DND-41 (cell line): ENCODE measurements at regions not wholly inside any gene's neighbourhood (a gene's known extent, or its start where the extent isn't known, plus 50 kb on each side); places are given as distances from the start of the nearest gene placed in this dataset.

Experiments
- ATAC-seq: fragments of 200-7000 bp; cut with Tn5 transposase; 3 replicates; pipeline ENCODE4 v1.9.1; 2021; ENCODE audit warnings: low read depth; ENCODE audit not compliant: insufficient read depth
- DNase-seq: peaks from one replicate; pipeline ENCODE4 v3.0.0-alpha.2; 2020
- H2AFZ ChIP-seq: 2 replicates; pipeline ENCODE4 v1.6.0; 2012; ENCODE audit warnings: low read depth, low read length
- H3K27ac ChIP-seq: 2 replicates; pipeline ENCODE4 v1.5.1; 2012; ENCODE audit warnings: low read length, inconsistent platforms
- H3K27me3 ChIP-seq: fragments of 200-600 bp; sonication (generic); 2 replicates; pipeline ENCODE4 v1.6.0; 2012; ENCODE audit warnings: low read length, mild to moderate bottlenecking, inconsistent platforms; ENCODE audit not compliant: insufficient read depth, poor library complexity
- H3K36me3 ChIP-seq: 2 replicates; pipeline ENCODE4 v1.5.1; 2012; ENCODE audit warnings: low read length, inconsistent platforms; ENCODE audit not compliant: insufficient read depth
- H3K4me1 ChIP-seq: 2 replicates; pipeline ENCODE4 v1.5.1; 2012; ENCODE audit warnings: mild to moderate bottlenecking, low read length; ENCODE audit not compliant: insufficient read depth
- H3K4me2 ChIP-seq: 2 replicates; pipeline ENCODE4 v1.6.0; 2012; ENCODE audit warnings: mild to moderate bottlenecking, moderate library complexity, low read length, inconsistent platforms; ENCODE audit not compliant: insufficient read depth
- H3K4me3 ChIP-seq, 2 experiments: fragments of 200-600 bp in 1 of 2; shearing (Covaris generic) in 1 of 2; 2 replicates each; pipeline ENCODE4 v1.5.1; 2012 to 2016; ENCODE audit warnings: inconsistent platforms in 2 of 2, low read length in 2 of 2, mild to moderate bottlenecking in 2 of 2, low read depth in 1 of 2, moderate library complexity in 1 of 2
- H3K79me2 ChIP-seq: 2 replicates; pipeline ENCODE4 v1.6.0; 2012; ENCODE audit warnings: low read length, inconsistent platforms; ENCODE audit not compliant: insufficient read depth
- H3K9ac ChIP-seq: 2 replicates; pipeline ENCODE4 v1.6.0; 2012; ENCODE audit warnings: low read depth, mild to moderate bottlenecking, inconsistent platforms, low read length, moderate library complexity
- H3K9me3 ChIP-seq: 2 replicates; pipeline ENCODE4 v1.5.1; 2012; ENCODE audit warnings: low read length, moderate library complexity, mild to moderate bottlenecking, inconsistent platforms; ENCODE audit not compliant: insufficient read depth, severe bottlenecking
- H4K20me1 ChIP-seq: 2 replicates; pipeline ENCODE4 v1.6.0; 2012; ENCODE audit warnings: low read length; ENCODE audit not compliant: insufficient read depth
- CTCF ChIP-seq: IDR thresholded peaks from 2 replicates; pipeline ENCODE4 v1.5.1; 2012; ENCODE audit warnings: borderline replicate concordance, low read length, moderate library complexity, mild to moderate bottlenecking; ENCODE audit not compliant: poor library complexity, severe bottlenecking; ENCODE audit errors: extremely low read depth
- EZH2 ChIP-seq: IDR thresholded peaks from 3 replicates; pipeline ENCODE4 v1.6.1; 2012; ENCODE audit warnings: borderline replicate concordance, low read depth, mild to moderate bottlenecking, moderate library complexity, low read length, inconsistent platforms; ENCODE audit not compliant: severe bottlenecking

GRCh38 chr2:11053546-11053945 lies 101.7 kb upstream of the SLC66A3 start:
- Histone ChIP-seq H3K4me3 (no peak overlapping the region), H3K9ac (no peak overlapping the region), H2AFZ (no peak overlapping the region), H4K20me1 (no peaks in the 10 kb centered on the region), H3K27me3 (peaks cover 6% of the 10 kb centered on the region), H3K9me3 (no peaks in the 10 kb centered on the region), H3K79me2 (no peaks in the 10 kb centered on the region), H3K36me3 (no peaks in the 10 kb centered on the region), H3K4me2 (no peak overlapping the region), H3K27ac (no peak overlapping the region), H3K4me1 (no peaks in the 10 kb centered on the region)
- ATAC-seq = no peak
- DNase-seq = no peak
- TF ChIP-seq EZH2 (no peak), CTCF (no peak)

- no peak overlapping the region for H3K4me3 ChIP-seq
- H3K9me3 ChIP-seq = no peaks in the 10 kb centered on the region
- H3K4me1 ChIP-seq = no peaks in the 10 kb centered on the region
- H3K27me3 ChIP-seq = peaks cover 3% of the 10 kb centered on the region
- no peaks in the 10 kb centered on the region for H3K36me3 ChIP-seq
- DNase-seq (no peak), ATAC-seq (no peak)
- no peak overlapping the region for H2AFZ ChIP-seq
- TF ChIP-seq CTCF (no peak), EZH2 (no peak)
- no peaks in the 10 kb centered on the region for H4K20me1 ChIP-seq
- no peaks in the 10 kb centered on the region for H3K79me2 ChIP-seq
- H3K27ac ChIP-seq = no peak overlapping the region
- no peak overlapping the region for H3K4me2 ChIP-seq
- no peak overlapping the region for H3K9ac ChIP-seq
Observed at GRCh38 chr2:11054783-11055678, 100.2 kb upstream of the SLC66A3 start.

GRCh38 chr2:11055679-11056215 lies 99.5 kb upstream of the SLC66A3 start:
- H3K9me3 ChIP-seq = no peaks in the 10 kb centered on the region
- no peaks in the 10 kb centered on the region for H3K79me2 ChIP-seq
- TF ChIP-seq EZH2 (no peak), CTCF (no peak)
- ATAC-seq (no peak), DNase-seq (no peak)
- H2AFZ ChIP-seq = no peak overlapping the region
- peaks cover 3% of the 10 kb centered on the region for H3K27me3 ChIP-seq
- no peak overlapping the region for H3K4me2 ChIP-seq
- H4K20me1 ChIP-seq = no peaks in the 10 kb centered on the region
- H3K27ac ChIP-seq = no peak overlapping the region
- no peak overlapping the region for H3K4me3 ChIP-seq
- no peaks in the 10 kb centered on the region for H3K36me3 ChIP-seq
- H3K9ac ChIP-seq = no peak overlapping the region
- no peaks in the 10 kb centered on the region for H3K4me1 ChIP-seq
